HCT116 (cell line): ENCODE measurements at regions not wholly inside any gene's neighbourhood (a gene's known extent, or its start where the extent isn't known, plus 50 kb on each side); places are given as distances from the start of the nearest gene placed in this dataset.

Experiments
- CTCF ChIP-seq, 3 experiments: fragments of 200-600 bp in 1 of 3; sonication (generic) in 1 of 3; IDR thresholded peaks in 2 of 3; conservative IDR thresholded peaks in 1 of 3; 2 replicates each; pipeline ENCODE4 v1.5.1; 2012 to 2017; ENCODE audit warnings: low read depth in 2 of 3, low read length in 2 of 3, antibody characterized with exemption in 1 of 3, borderline replicate concordance in 1 of 3, control low read depth in 1 of 3, mild to moderate bottlenecking in 1 of 3, mixed read lengths in 1 of 3, mixed run types in 1 of 3, moderate library complexity in 1 of 3; ENCODE audit not compliant: insufficient read depth in 1 of 3
- POLR2A ChIP-seq: IDR thresholded peaks from 2 replicates; pipeline ENCODE4 v1.7.0; 2011; ENCODE audit warnings: borderline replicate concordance; ENCODE audit not compliant: insufficient read depth, insufficient read length; ENCODE audit errors: extremely low read depth
- ZFX ChIP-seq: fragments of 450-650 bp; IDR thresholded peaks from 2 replicates; pipeline ENCODE4 v1.6.1; 2017
- ZNF274 ChIP-seq: fragments of 200-500 bp; sonication (Bioruptor generic); IDR thresholded peaks from 2 replicates; pipeline ENCODE4 v1.6.1; 2014; ENCODE audit warnings: mild to moderate bottlenecking, low read depth, low read length, inconsistent platforms
- TF ChIP-seq, protein P1 (sequence below): IDR thresholded peaks from 2 replicates; pipeline ENCODE4 v1.6.1; 2012; ENCODE audit warnings: low read depth

GRCh38 chr6:100185615-100186014 is 191.6 kb upstream of the MCHR2 start:
- TF ChIP-seq ZNF274 (no peak), CTCF (IDR thresholded peaks at IDR 0.05 in 2 of 3, conservative IDR thresholded peaks at IDR 0.05 in 1 of 3; ENCODE audit: borderline replicate concordance in 1 of 3, insufficient read depth in 1 of 3, low read depth in 2 of 3, low read length in 2 of 3) (no peak), ZFX (no peak), POLR2A (no peak)
- TF ChIP-seq, protein P1, sequence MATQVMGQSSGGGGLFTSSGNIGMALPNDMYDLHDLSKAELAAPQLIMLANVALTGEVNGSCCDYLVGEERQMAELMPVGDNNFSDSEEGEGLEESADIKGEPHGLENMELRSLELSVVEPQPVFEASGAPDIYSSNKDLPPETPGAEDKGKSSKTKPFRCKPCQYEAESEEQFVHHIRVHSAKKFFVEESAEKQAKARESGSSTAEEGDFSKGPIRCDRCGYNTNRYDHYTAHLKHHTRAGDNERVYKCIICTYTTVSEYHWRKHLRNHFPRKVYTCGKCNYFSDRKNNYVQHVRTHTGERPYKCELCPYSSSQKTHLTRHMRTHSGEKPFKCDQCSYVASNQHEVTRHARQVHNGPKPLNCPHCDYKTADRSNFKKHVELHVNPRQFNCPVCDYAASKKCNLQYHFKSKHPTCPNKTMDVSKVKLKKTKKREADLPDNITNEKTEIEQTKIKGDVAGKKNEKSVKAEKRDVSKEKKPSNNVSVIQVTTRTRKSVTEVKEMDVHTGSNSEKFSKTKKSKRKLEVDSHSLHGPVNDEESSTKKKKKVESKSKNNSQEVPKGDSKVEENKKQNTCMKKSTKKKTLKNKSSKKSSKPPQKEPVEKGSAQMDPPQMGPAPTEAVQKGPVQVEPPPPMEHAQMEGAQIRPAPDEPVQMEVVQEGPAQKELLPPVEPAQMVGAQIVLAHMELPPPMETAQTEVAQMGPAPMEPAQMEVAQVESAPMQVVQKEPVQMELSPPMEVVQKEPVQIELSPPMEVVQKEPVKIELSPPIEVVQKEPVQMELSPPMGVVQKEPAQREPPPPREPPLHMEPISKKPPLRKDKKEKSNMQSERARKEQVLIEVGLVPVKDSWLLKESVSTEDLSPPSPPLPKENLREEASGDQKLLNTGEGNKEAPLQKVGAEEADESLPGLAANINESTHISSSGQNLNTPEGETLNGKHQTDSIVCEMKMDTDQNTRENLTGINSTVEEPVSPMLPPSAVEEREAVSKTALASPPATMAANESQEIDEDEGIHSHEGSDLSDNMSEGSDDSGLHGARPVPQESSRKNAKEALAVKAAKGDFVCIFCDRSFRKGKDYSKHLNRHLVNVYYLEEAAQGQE: no peak
